HEK293T (cell line): ENCODE measurements at regions not wholly inside any gene's neighbourhood (a gene's known extent, or its start where the extent isn't known, plus 50 kb on each side); places are given as distances from the start of the nearest gene placed in this dataset.

Experiments used
- BHLHE40 ChIP-seq: fragments of 450-650 bp; IDR thresholded peaks from 2 replicates; pipeline ENCODE4 v1.6.1; 2016; ENCODE audit warnings: mild to moderate bottlenecking, moderate library complexity, borderline replicate concordance
- ELF4 ChIP-seq: fragments of 450-650 bp; IDR thresholded peaks from 2 replicates; pipeline ENCODE4 v1.6.1; 2017; ENCODE audit warnings: antibody characterized with exemption
- FOXK2 ChIP-seq: fragments of 450-650 bp; IDR thresholded peaks from 2 replicates; pipeline ENCODE4 v1.6.1; 2016; ENCODE audit warnings: mild to moderate bottlenecking
- FOXM1 ChIP-seq: fragments of 450-650 bp; IDR thresholded peaks from 2 replicates; pipeline ENCODE4 v1.6.1; 2017; ENCODE audit warnings: mild to moderate bottlenecking, borderline replicate concordance
- HDGF ChIP-seq: fragments of 450-650 bp; IDR thresholded peaks from 2 replicates; pipeline ENCODE4 v1.6.1; 2017; ENCODE audit warnings: antibody characterized with exemption, borderline replicate concordance
- L3MBTL2 ChIP-seq: fragments of 450-650 bp; conservative IDR thresholded peaks from 2 replicates; pipeline ENCODE4 v1.6.1; 2016; ENCODE audit warnings: mild to moderate bottlenecking
- NFRKB ChIP-seq: fragments of 450-650 bp; IDR thresholded peaks from 2 replicates; pipeline ENCODE4 v1.6.1; 2016; ENCODE audit warnings: mild to moderate bottlenecking, moderate library complexity
- SP1 ChIP-seq: fragments of 450-650 bp; IDR thresholded peaks from 2 replicates; pipeline ENCODE4 v1.6.1; 2017
- SUZ12 ChIP-seq: fragments of 450-650 bp; IDR thresholded peaks from 2 replicates; pipeline ENCODE4 v1.6.1; 2016; ENCODE audit warnings: mild to moderate bottlenecking
- ZNF384 ChIP-seq: fragments of 450-650 bp; IDR thresholded peaks from 2 replicates; pipeline ENCODE4 v1.6.1; 2016

GRCh38 chr3:182644013-182644412 is 149.3 kb upstream of the ATP11B start:
- TF ChIP-seq FOXM1: no peak
- no peak for TF ChIP-seq L3MBTL2
- no peak for TF ChIP-seq NFRKB
- TF ChIP-seq FOXK2: no peak
- no peak for TF ChIP-seq SP1
- TF ChIP-seq ZNF384: no peak
- TF ChIP-seq SUZ12: no peak
- TF ChIP-seq ELF4: no peak
- TF ChIP-seq BHLHE40: no peak
- no peak for TF ChIP-seq HDGF
